IMR-90 (cell line): ENCODE measurements at regions not wholly inside any gene's neighbourhood (a gene's known extent, or its start where the extent isn't known, plus 50 kb on each side); places are given as distances from the start of the nearest gene placed in this dataset.

Source experiments
- ATAC-seq: fragments of 200-7000 bp; cut with Tn5 transposase; 2 replicates; pipeline ENCODE4 v1.9.1; 2020; ENCODE audit warnings: low read depth, mild to moderate bottlenecking, moderate library complexity
- BruUV-seq: library from RNA; stranded (reverse); fragments of 400-500 nt; replicated peaks from 2 replicates; lab custom pipeline; 2021; lab: Mats Ljungman, UMichigan
- CTCF ChIA-PET: fragments of 300-600 bp; formaldehyde crosslinking; extraction: SDS; loops from one replicate; lab custom pipeline; 2021; ENCODE audit warnings: antibody characterized with exemption; lab: Yijun Ruan, JAX
- POLR2A ChIA-PET: fragments of 300-600 bp; sonication (Branson Sonifier 250); formaldehyde crosslinking; loops from one replicate; lab custom pipeline; 2022; ENCODE audit warnings: antibody characterized with exemption; ENCODE audit not compliant: unreplicated experiment; lab: Charles Lee
- DNase-seq: peaks from one replicate; pipeline ENCODE4 v3.0.0; 2013
- H2AFZ ChIP-seq: replicated peaks from 2 replicates; pipeline ENCODE3; 2013; ENCODE audit warnings: low read length, mild to moderate bottlenecking; ENCODE audit not compliant: poor library complexity
- H2AK5ac ChIP-seq: 2 replicates; pipeline ENCODE4 v1.6.1; 2013; ENCODE audit warnings: low read depth, low read length, inconsistent platforms
- H2AK9ac ChIP-seq: replicated peaks from 2 replicates; pipeline ENCODE3; 2013; ENCODE audit warnings: mild to moderate bottlenecking, low read depth, low read length, moderate library complexity; ENCODE audit not compliant: poor library complexity
- H2BK120ac ChIP-seq: 2 replicates; pipeline ENCODE4 v1.6.1; 2013; ENCODE audit warnings: low read depth, low read length, inconsistent platforms
- H2BK15ac ChIP-seq: 3 replicates; pipeline ENCODE4 v1.6.1; 2013; ENCODE audit warnings: low read depth, low read length, inconsistent platforms
- H2BK20ac ChIP-seq: 2 replicates; pipeline ENCODE4 v1.6.1; 2013; ENCODE audit warnings: low read depth, mild to moderate bottlenecking, inconsistent platforms, low read length, moderate library complexity
- H2BK5ac ChIP-seq: 2 replicates; pipeline ENCODE4 v1.6.1; 2013; ENCODE audit warnings: mild to moderate bottlenecking, low read depth, low read length, inconsistent platforms; ENCODE audit not compliant: poor library complexity, severe bottlenecking
- H3K14ac ChIP-seq: replicated peaks from 2 replicates; pipeline ENCODE4 v1.6.1; 2013; ENCODE audit warnings: low read depth, low read length, inconsistent platforms
- H3K18ac ChIP-seq: 2 replicates; pipeline ENCODE4 v1.6.1; 2013; ENCODE audit warnings: low read depth, low read length, control low read depth
- H3K23ac ChIP-seq: 2 replicates; pipeline ENCODE4 v1.6.1; 2013; ENCODE audit warnings: low read depth, low read length, inconsistent platforms
- H3K27ac ChIP-seq: 2 replicates; pipeline ENCODE4 v1.5.1; 2013; ENCODE audit warnings: mild to moderate bottlenecking, control low read depth, low read length; ENCODE audit not compliant: insufficient read depth
- H3K27me3 ChIP-seq: 2 replicates; pipeline ENCODE4 v1.6.1; 2013; ENCODE audit warnings: low read length; ENCODE audit not compliant: control insufficient read depth, insufficient read depth
- H3K36me3 ChIP-seq: 2 replicates; pipeline ENCODE4 v1.6.1; 2013; ENCODE audit warnings: low read length, mixed read lengths; ENCODE audit not compliant: control insufficient read depth, insufficient read depth
- H3K4ac ChIP-seq: 2 replicates; pipeline ENCODE4 v1.6.1; 2013; ENCODE audit warnings: low read depth, low read length, inconsistent platforms
- H3K4me1 ChIP-seq: 2 replicates; pipeline ENCODE4 v1.6.1; 2013; ENCODE audit warnings: low read length, mixed read lengths; ENCODE audit not compliant: control insufficient read depth, insufficient read depth
- H3K4me2 ChIP-seq: 2 replicates; pipeline ENCODE4 v1.6.1; 2013; ENCODE audit warnings: low read depth, mild to moderate bottlenecking, control low read depth, low read length, moderate library complexity
- H3K4me3 ChIP-seq: 2 replicates; pipeline ENCODE4 v1.5.1; 2013; ENCODE audit warnings: low read depth, mild to moderate bottlenecking, control low read depth, low read length, moderate library complexity; ENCODE audit not compliant: insufficient read depth
- H3K56ac ChIP-seq: 2 replicates; pipeline ENCODE4 v1.6.1; 2013; ENCODE audit warnings: low read length, inconsistent platforms; ENCODE audit not compliant: insufficient read depth; ENCODE audit errors: extremely low read depth
- H3K79me1 ChIP-seq, 2 experiments: 2 replicates each; pipeline ENCODE4 v1.6.1; 2013; ENCODE audit warnings: low read length in 2 of 2, inconsistent platforms in 1 of 2, low read depth in 1 of 2
- H3K9ac ChIP-seq: 2 replicates; pipeline ENCODE4 v1.6.1; 2013; ENCODE audit warnings: low read depth, low read length, control low read depth
- H3K9me1 ChIP-seq: 2 replicates; pipeline ENCODE4 v1.6.1; 2013; ENCODE audit warnings: low read length, inconsistent platforms; ENCODE audit not compliant: insufficient read depth
- H3K9me3 ChIP-seq: 2 replicates; pipeline ENCODE4 v1.6.1; 2013; ENCODE audit warnings: low read length; ENCODE audit not compliant: control insufficient read depth, insufficient read depth
- H4K20me1 ChIP-seq: 2 replicates; pipeline ENCODE4 v1.6.1; 2013; ENCODE audit warnings: low read length, inconsistent platforms; ENCODE audit not compliant: insufficient read depth
- H4K5ac ChIP-seq: 2 replicates; pipeline ENCODE4 v1.6.1; 2013; ENCODE audit warnings: mild to moderate bottlenecking, low read depth, low read length, control low read depth
- H4K8ac ChIP-seq, 2 experiments: 2 replicates each; pipeline ENCODE4 v1.6.1; 2013; ENCODE audit warnings: low read depth in 2 of 2, low read length in 2 of 2, control low read depth in 1 of 2, inconsistent platforms in 1 of 2
- H4K91ac ChIP-seq: 2 replicates; pipeline ENCODE4 v1.6.1; 2013; ENCODE audit warnings: low read depth, low read length, inconsistent platforms; ENCODE audit not compliant: insufficient read depth
- BHLHE40 ChIP-seq: fragments of 150-350 bp; IDR thresholded peaks from 2 replicates; pipeline ENCODE4 v1.6.1; 2016; ENCODE audit warnings: mild to moderate bottlenecking, low read depth, low read length
- CEBPB ChIP-seq: IDR thresholded peaks from 2 replicates; pipeline ENCODE4 v1.6.1; 2012; ENCODE audit warnings: low read depth, low read length, improper control_type of control experiment
- CHD1 ChIP-seq: IDR thresholded peaks from 2 replicates; pipeline ENCODE4 v1.6.1; 2012; ENCODE audit warnings: low read depth, low read length, improper control_type of control experiment
- CTCF ChIP-seq: conservative IDR thresholded peaks from 2 replicates; pipeline ENCODE4 v1.5.1; 2012; ENCODE audit warnings: mild to moderate bottlenecking, low read depth, low read length, improper control_type of control experiment
- ELK1 ChIP-seq: fragments of 150-350 bp; IDR thresholded peaks from 2 replicates; pipeline ENCODE4 v1.6.1; 2016; ENCODE audit warnings: low read depth, mild to moderate bottlenecking, low read length, moderate library complexity, borderline replicate concordance
- FOS ChIP-seq: fragments of 150-350 bp; IDR thresholded peaks from 2 replicates; pipeline ENCODE4 v1.6.1; 2016; ENCODE audit warnings: low read depth, low read length
- MAFK ChIP-seq: IDR thresholded peaks from 2 replicates; pipeline ENCODE4 v1.6.1; 2012; ENCODE audit warnings: low read depth, low read length, improper control_type of control experiment
- MAZ ChIP-seq: IDR thresholded peaks from 2 replicates; pipeline ENCODE4 v1.6.1; 2012; ENCODE audit warnings: low read depth, mild to moderate bottlenecking, low read length, improper control_type of control experiment, moderate library complexity, borderline replicate concordance
- MXI1 ChIP-seq: IDR thresholded peaks from 2 replicates; pipeline ENCODE4 v1.6.1; 2012; ENCODE audit warnings: low read depth, mild to moderate bottlenecking, low read length, moderate library complexity, borderline replicate concordance
- NFE2L2 ChIP-seq: fragments of 150-350 bp; IDR thresholded peaks from 2 replicates; pipeline ENCODE4 v1.6.1; 2016; ENCODE audit warnings: low read depth, mild to moderate bottlenecking, low read length
- POLR2A ChIP-seq: IDR thresholded peaks from 2 replicates; pipeline ENCODE4 v1.6.1; 2012; ENCODE audit warnings: mild to moderate bottlenecking, low read depth, low read length
- RAD21 ChIP-seq: IDR thresholded peaks from 2 replicates; pipeline ENCODE4 v1.6.1; 2012; ENCODE audit warnings: low read length, improper control_type of control experiment
- RCOR1 ChIP-seq: IDR thresholded peaks from 2 replicates; pipeline ENCODE4 v1.6.1; 2012; ENCODE audit warnings: mild to moderate bottlenecking, low read length, improper control_type of control experiment; ENCODE audit not compliant: insufficient replicate concordance
- RFX5 ChIP-seq: IDR thresholded peaks from 2 replicates; pipeline ENCODE4 v1.8.0; 2012; ENCODE audit warnings: low read depth, mild to moderate bottlenecking, low read length, moderate library complexity
- SMC3 ChIP-seq: fragments of 150-350 bp; IDR thresholded peaks from 2 replicates; pipeline ENCODE4 v1.6.1; 2016; ENCODE audit warnings: low read depth, mild to moderate bottlenecking, antibody characterized with exemption, low read length, moderate library complexity
- USF2 ChIP-seq: fragments of 150-350 bp; IDR thresholded peaks from 2 replicates; pipeline ENCODE4 v1.6.1; 2017; ENCODE audit warnings: mild to moderate bottlenecking, antibody characterized with exemption, low read length, low read depth
- WGBS, 2 experiments: methylation state at CpG; one replicate each; pipeline versions ENCODE4 v1.1.5 to v1.1.7; 2013; ENCODE audit warnings: missing lambda C conversion rate in 2 of 2; ENCODE audit not compliant: insufficient read length in 1 of 2; ENCODE audit errors: extremely low coverage in 2 of 2; 5-methylcytosine and 5-hydroxymethylcytosine counted together
- dilution Hi-C: fragments of 300-500 bp; cut with HindIII; formaldehyde crosslinking; loops from one replicate; pipeline ENCODE4 v1.14.3; 2018; ENCODE audit warnings: low sequenced_read_pairs; ENCODE audit not compliant: unreplicated experiment
- in situ Hi-C: fragments of 300-500 bp; cut with MboI; formaldehyde crosslinking; loops from 3 replicates; pipeline ENCODE4 v1.14.3; 2019; ENCODE audit warnings: low sequenced_read_pairs, inconsistent platforms, mixed read lengths
- intact Hi-C: fragments of 100-400 bp; cut with micrococcal nuclease; formaldehyde crosslinking; loops from 2 replicates; pipeline ENCODE4 v1.10.0; 2022

GRCh38 chr4:127097061-127097460, 535.7 kb upstream of the INTU start:
- TF ChIP-seq MAFK (no peak), POLR2A (no peak), ELK1 (no peak), CEBPB (no peak), BHLHE40 (no peak), SMC3 (no peak), RCOR1 (no peak), FOS (no peak), NFE2L2 (no peak), USF2 (no peak), MAZ (no peak), RFX5 (no peak), CHD1 (no peak), CTCF (no peak), RAD21 (no peak), MXI1 (no peak)
- Histone ChIP-seq H2AK9ac (no peak overlapping the region), H2AK5ac (no peak overlapping the region), H4K8ac (no peak overlapping the region), H4K5ac (no peak overlapping the region), H3K79me1 (no peaks in the 10 kb centered on the region), H3K23ac (no peak overlapping the region), H3K27ac (no peak overlapping the region), H2BK120ac (no peak overlapping the region), H3K27me3 (no peaks in the 10 kb centered on the region), H3K4ac (no peak overlapping the region), H4K20me1 (no peaks in the 10 kb centered on the region), H3K14ac (0 out of 2 replicates have a peak overlapping the region, but pooled peaks have one; percentile 41), H3K18ac (no peak overlapping the region), H2BK15ac (no peak overlapping the region), H3K9me1 (no peaks in the 10 kb centered on the region), H3K4me3 (no peak overlapping the region), H3K4me1 (no peaks in the 10 kb centered on the region), H2BK20ac (no peak overlapping the region), H2BK5ac (no peak overlapping the region), H3K56ac (no peak overlapping the region), H3K36me3 (no peaks in the 10 kb centered on the region), H2AFZ (no peak overlapping the region), H4K91ac (no peak overlapping the region), H3K9ac (no peak overlapping the region), H3K9me3 (no peaks in the 10 kb centered on the region), H3K4me2 (no peak overlapping the region)
- no TSS peak for BruUV-seq
- in situ Hi-C loops = no loop called here
- ATAC-seq (no peak), DNase-seq (no peak)
- ChIA-PET POLR2A (no interaction called here), CTCF (no interaction called here)
- no CpG with 5 or more reads among the region's 2 CpGs for WGBS, 2 experiments
- intact Hi-C loops = no loop called here
- dilution Hi-C loops = no loop called here
